AML-193 (cell line): ENCODE measurements at regions not wholly inside any gene's neighbourhood (a gene's known extent, or its start where the extent isn't known, plus 50 kb on each side); places are given as distances from the start of the nearest gene placed in this dataset.

Experiments used
- DNase-seq, 2 experiments: peaks; one replicate each; lab custom pipeline; 2025; lab: John Stamatoyannopoulos, UW

GRCh38 chr2:19435815-19436214, 77.4 kb upstream of the OSR1 start:
- no peak for DNase-seq

GRCh38 chr2:19434413-19434812, 76.0 kb upstream of the OSR1 start:
- DNase-seq = no peak

- no peak for DNase-seq
These were observed 68.5 kb upstream of the OSR1 start for GRCh38 chr2:19426941-19427340.

DNA sequence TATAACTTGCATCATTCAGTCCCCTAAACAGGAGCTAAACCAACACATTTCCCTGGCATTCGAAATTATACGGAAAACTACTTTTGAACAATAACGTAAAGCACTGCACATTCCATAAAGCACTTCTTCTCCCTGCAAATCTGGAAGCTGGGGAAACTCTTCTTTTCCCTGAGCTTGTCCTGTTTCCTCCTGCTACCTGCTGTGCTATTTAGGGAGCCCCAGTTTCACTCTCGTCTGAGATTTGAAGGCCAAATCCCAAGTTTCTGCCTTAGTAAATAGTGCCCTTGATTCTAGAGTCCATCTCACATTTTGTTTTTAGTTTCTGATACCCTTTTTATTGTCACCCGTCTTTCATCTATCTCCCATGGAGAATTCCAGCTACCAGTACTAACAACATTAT, 67.7 kb upstream of the OSR1 start:
- no peak for DNase-seq

DNA sequence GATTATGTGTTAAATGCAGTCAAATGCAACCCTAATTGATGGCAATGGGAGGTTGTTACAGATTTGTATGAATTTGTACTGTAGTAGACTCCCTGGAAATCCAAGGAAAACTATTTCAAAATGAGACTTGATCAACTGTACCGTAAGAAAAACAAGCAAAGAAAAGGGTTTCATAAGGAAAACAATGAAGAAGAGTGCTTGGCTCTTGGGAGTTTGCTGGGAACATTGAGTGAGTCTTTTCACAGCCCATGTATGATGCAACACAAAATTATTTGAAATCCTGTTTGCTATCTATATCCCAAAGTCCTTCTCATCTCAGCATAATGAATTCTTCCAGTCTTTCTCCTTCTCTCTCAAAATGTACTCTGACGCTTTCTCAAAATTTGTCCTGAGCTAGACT, 67.0 kb upstream of the OSR1 start:
- DNase-seq = no peak

DNA sequence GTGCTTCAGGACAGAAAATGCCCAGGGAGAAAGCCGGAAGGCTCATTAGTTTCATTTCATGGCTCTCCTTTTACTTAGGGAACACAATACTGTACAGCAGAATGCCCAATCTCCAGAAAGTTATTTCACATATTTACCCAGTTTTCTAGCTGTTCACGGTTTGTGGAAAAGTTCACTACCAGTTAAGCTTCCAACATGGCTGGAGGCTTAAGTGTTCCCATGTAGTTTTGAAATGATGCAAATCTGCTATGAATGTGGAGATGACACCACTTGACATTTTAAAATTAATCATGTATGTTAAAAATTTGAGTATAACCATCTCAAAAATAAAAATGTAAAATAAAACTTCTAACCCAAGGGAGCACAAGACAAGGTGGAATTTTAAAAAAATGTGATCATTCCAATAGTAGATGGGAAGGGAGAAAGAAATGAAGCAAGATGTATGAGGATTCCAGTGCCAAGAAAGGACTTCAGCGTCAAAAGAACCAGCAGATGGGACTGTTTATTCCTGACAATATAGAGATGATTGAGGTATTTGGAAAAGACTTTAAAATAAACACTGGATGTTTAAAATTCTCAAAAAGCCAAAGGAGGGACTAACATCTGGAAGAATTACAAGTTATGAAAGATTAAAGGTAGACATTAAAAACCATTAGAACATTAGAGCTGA, 60.9 kb upstream of the OSR1 start:
- DNase-seq = no peak

- no peak for DNase-seq
These were observed 58.6 kb upstream of the OSR1 start for GRCh38 chr2:19416784-19417684.

GRCh38 chr2:19416083-19416482, 57.7 kb upstream of the OSR1 start:
- DNase-seq = no peak

- no peak for DNase-seq
These were observed 50.6 kb upstream of the OSR1 start for GRCh38 chr2:19409046-19409445.

DNA sequence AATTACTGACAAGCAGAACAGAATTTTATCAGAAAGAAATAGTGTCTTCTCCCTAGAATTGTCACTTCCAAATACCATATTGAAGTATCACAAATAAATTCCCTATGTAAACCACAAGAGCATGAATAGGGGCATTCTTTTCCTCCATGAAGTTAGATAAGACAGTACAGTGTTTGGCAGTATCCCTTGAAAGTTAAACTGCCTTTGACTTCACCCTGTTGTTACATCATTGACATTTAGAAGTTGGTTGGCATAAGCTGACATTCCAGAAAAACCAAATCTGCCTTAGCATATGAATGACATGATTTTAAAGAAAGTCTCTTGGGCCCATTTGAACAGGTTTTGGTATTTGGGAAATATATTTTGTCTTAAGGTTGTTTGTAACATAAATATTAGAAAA, 50.2 kb upstream of the OSR1 start:
- DNase-seq = no peak
